ENCODE measurements at regions not wholly inside any gene's neighbourhood (a gene's known extent, or its start where the extent isn't known, plus 50 kb on each side); places are given as distances from the start of the nearest gene placed in this dataset.

- ChIA-PET CTCF (no interaction called here), POLR2A (no interaction called here)
- Histone ChIP-seq H3K4me2 (no peak overlapping the region), H3K79me2 (ENCODE audit: insufficient read depth) (no peaks in the 10 kb centered on the region), H2AFZ (ENCODE audit: low read depth) (no peak overlapping the region), H3K27me3 (ENCODE audit: insufficient read depth) (no peaks in the 10 kb centered on the region), H3F3A (replicated peaks; ENCODE audit: insufficient read depth) (peaks cover 14% of the 10 kb centered on the region), H3K9me3 (no peaks in the 10 kb centered on the region), H3K9ac (no peak overlapping the region), H3K9me2 (no peaks in the 10 kb centered on the region), H4K20me1 (ENCODE audit: insufficient read depth) (no peaks in the 10 kb centered on the region), H3K4me3 (ENCODE audit: low read depth in 2 of 2, low read length in 1 of 2) (no peak overlapping the region), H3K4me1 (ENCODE audit: control insufficient read depth in 1 of 2, insufficient read depth in 2 of 2, low read depth in 1 of 2, low read length in 1 of 2) (peaks cover 21 to 22% of the 10 kb centered on the region in 2 experiments; a peak in 3 of 4 replicates), H3K36me3 (replicated peaks in 1 of 2; ENCODE audit: control insufficient read depth in 1 of 2, insufficient read depth in 2 of 2, low read length in 1 of 2) (no peaks in the 10 kb centered on the region), H3K27ac (ENCODE audit: low read depth in 2 of 2, low read length in 1 of 2) (no peak overlapping the region; a peak in 1 of 4 replicates)
- no peak for DNase-seq
- TF ChIP-seq ELF1 (IDR thresholded peaks at IDR 0.05) (no peak), RXRA (IDR thresholded peaks at IDR 0.05; ENCODE audit: borderline replicate concordance, low read depth) (no peak), TCF12 (IDR thresholded peaks at IDR 0.05) (no peak), FOXM1 (IDR thresholded peaks at IDR 0.05; ENCODE audit: low read depth) (no peak), USF2 (IDR thresholded peaks at IDR 0.05; ENCODE audit: borderline replicate concordance, low read depth, low read length) (no peak), SMC3 (IDR thresholded peaks at IDR 0.05; ENCODE audit: low read depth, low read length) (no peak), MAX (IDR thresholded peaks at IDR 0.05; ENCODE audit: low read depth) (no peak), TAF1 (IDR thresholded peaks at IDR 0.05; ENCODE audit: borderline replicate concordance, low read depth, low read length) (no peak), NFIC (IDR thresholded peaks at IDR 0.05; ENCODE audit: borderline replicate concordance) (no peak), ZBTB33 (IDR thresholded peaks at IDR 0.05; ENCODE audit: borderline replicate concordance, low read depth) (no peak), RAD21 (IDR thresholded peaks at IDR 0.05; ENCODE audit: low read length) (no peak), FOXJ3 (CRISPR knock-in tag; IDR thresholded peaks at IDR 0.05) (no peak), CHD2 (IDR thresholded peaks at IDR 0.05; ENCODE audit: low read length, partially characterized antibody) (no peak), POLR2AphosphoS5 (IDR thresholded peaks at IDR 0.05; ENCODE audit: low read depth, low read length) (no peak), IRF3 (IDR thresholded peaks at IDR 0.05; ENCODE audit: low read depth, low read length) (no peak), GATA2 (CRISPR knock-in tag; IDR thresholded peaks at IDR 0.05) (no peak), EZH2phosphoT487 (IDR thresholded peaks at IDR 0.05; ENCODE audit: borderline replicate concordance, low read depth) (no peak)
- WGBS (ENCODE audit: low lambda C conversion rate): 96% methylated on average over 10 of the region's 10 CpGs
These were observed 114.2 kb downstream of the ASB7 start for GRCh38 chr15:100716456-100717085.
